Upper lobe of left lung (tissue), 6 donors: ENCODE measurements at regions not wholly inside any gene's neighbourhood (a gene's known extent, or its start where the extent isn't known, plus 50 kb on each side); places are given as distances from the start of the nearest gene placed in this dataset.

ENCODE experiments used
- ATAC-seq, 2 donors: fragments of 200-7000 bp; cut with Tn5 transposase; one replicate each; pipeline ENCODE4 v1.9.1; 2022; ENCODE audit warnings: mild to moderate bottlenecking in 2 of 2, moderate library complexity in 2 of 2; ENCODE audit not compliant: low FRiP score in 2 of 2
- DNase-seq, 2 donors: peaks; one replicate each; pipeline ENCODE4 v3.0.0-alpha.2; 2019 to 2020
- H3K27ac ChIP-seq, 4 donors: fragments of 200-600 bp; sonication (generic); one replicate each; pipeline ENCODE4 v1.5.1; 2016 to 2019
- H3K27me3 ChIP-seq, 4 donors: fragments of 200-600 bp; sonication (generic); one replicate each; pipeline ENCODE4 v1.5.1; 2017 to 2019
- H3K36me3 ChIP-seq, 4 donors: fragments of 200-600 bp; sonication (generic); one replicate each; pipeline ENCODE4 v1.5.1; 2016 to 2019
- H3K4me1 ChIP-seq, 4 donors: fragments of 200-600 bp; sonication (generic); one replicate each; pipeline ENCODE4 v1.5.1; 2018 to 2019
- H3K4me3 ChIP-seq, 4 donors: fragments of 200-600 bp; sonication (generic); one replicate each; pipeline ENCODE4 v1.5.1; 2017 to 2019; ENCODE audit warnings: mild to moderate bottlenecking in 2 of 4, moderate library complexity in 1 of 4
- H3K9me3 ChIP-seq, 4 donors: fragments of 200-600 bp; sonication (generic); one replicate each; pipeline ENCODE4 v1.5.1; 2018 to 2019
- CTCF ChIP-seq, 6 experiments: fragments of 450-650 bp in 4 of 6; fragments of 200-600 bp in 2 of 6; sonication (generic) in 2 of 6; IDR thresholded peaks; one replicate each; pipeline ENCODE4 v1.5.1; 2016 to 2019; ENCODE audit warnings: antibody characterized with exemption in 6 of 6
- EP300 ChIP-seq, 4 donors: sonication (generic); formaldehyde crosslinking; IDR thresholded peaks; one replicate each; pipeline ENCODE4 v1.5.1; 2017; ENCODE audit warnings: antibody characterized with exemption in 4 of 4, control low read depth in 2 of 4
- POLR2A ChIP-seq, 4 donors: fragments of 450-650 bp; IDR thresholded peaks; one replicate each; pipeline ENCODE4 v1.5.1; 2016 to 2017; ENCODE audit warnings: antibody characterized with exemption in 4 of 4, mild to moderate bottlenecking in 2 of 4
- POLR2AphosphoS5 ChIP-seq, 2 donors: sonication (generic); formaldehyde crosslinking; IDR thresholded peaks; one replicate each; pipeline ENCODE4 v1.5.1; 2017; ENCODE audit warnings: antibody characterized with exemption in 2 of 2
- WGBS, 2 donors: methylation state at CpG; one replicate each; pipeline ENCODE4 v1.1.5; 2017 to 2018; 5-methylcytosine and 5-hydroxymethylcytosine counted together
- donor health status: DM: no; HTN: no; CAD: no; lungs with moderate emphysema.
- donor health status: DM: no; HTN: yes; CAD: no; lungs with severe emphysema.

- Histone ChIP-seq H3K36me3 (no peaks in the 10 kb centered on the region), H3K27me3 (no peaks in the 10 kb centered on the region), H3K27ac (no peak overlapping the region), H3K9me3 (no peaks in the 10 kb centered on the region), H3K4me1 (no peaks in the 10 kb centered on the region), H3K4me3 (no peak overlapping the region)
- WGBS, 2 donors, result 59 to 63% methylated on average over 4 of the region's 4 CpGs
- ATAC-seq, result no peak
- no peak for DNase-seq
- TF ChIP-seq EP300 (IDR thresholded peaks at IDR 0.05) (no peak), POLR2AphosphoS5 (IDR thresholded peaks at IDR 0.05) (no peak), CTCF (IDR thresholded peaks at IDR 0.05) (no peak), POLR2A (IDR thresholded peaks at IDR 0.05) (no peak)
These were observed 196.2 kb upstream of the CNTN4 start for GRCh38 chr3:1902416-1902815.

GRCh38 chr3:1903111-1903510, 195.6 kb upstream of the CNTN4 start:
- DNase-seq, result no peak
- H3K36me3 ChIP-seq, result no peaks in the 10 kb centered on the region
- H3K27me3 ChIP-seq, result no peaks in the 10 kb centered on the region
- WGBS, 2 donors, result 51 to 66% methylated on average over 3 of the region's 3 CpGs
- no peaks in the 10 kb centered on the region for H3K9me3 ChIP-seq
- H3K4me1 ChIP-seq, result no peaks in the 10 kb centered on the region
- no peak overlapping the region for H3K27ac ChIP-seq
- no peak for TF ChIP-seq POLR2A (IDR thresholded peaks at IDR 0.05)
- no peak for TF ChIP-seq POLR2AphosphoS5 (IDR thresholded peaks at IDR 0.05)
- TF ChIP-seq CTCF (IDR thresholded peaks at IDR 0.05), result no peak
- TF ChIP-seq EP300 (IDR thresholded peaks at IDR 0.05), result no peak
- ATAC-seq, result no peak
- H3K4me3 ChIP-seq, result no peak overlapping the region

- 55 to 68% methylated on average over 2 of the region's 2 CpGs for WGBS, 2 donors
- H3K27me3 ChIP-seq, result no peaks in the 10 kb centered on the region
- no peak for ATAC-seq
- DNase-seq, result no peak
- TF ChIP-seq CTCF (IDR thresholded peaks at IDR 0.05) (no peak), POLR2AphosphoS5 (IDR thresholded peaks at IDR 0.05) (no peak), POLR2A (IDR thresholded peaks at IDR 0.05) (no peak), EP300 (IDR thresholded peaks at IDR 0.05) (no peak)
- H3K4me1 ChIP-seq, result no peaks in the 10 kb centered on the region
- H3K27ac ChIP-seq, result no peak overlapping the region
- no peak overlapping the region for H3K4me3 ChIP-seq
- no peaks in the 10 kb centered on the region for H3K36me3 ChIP-seq
- H3K9me3 ChIP-seq, result no peaks in the 10 kb centered on the region
These were observed 190.8 kb upstream of the CNTN4 start for GRCh38 chr3:1907911-1908310.

GRCh38 chr3:1908651-1909445, 189.8 kb upstream of the CNTN4 start:
- no peak overlapping the region for H3K27ac ChIP-seq
- WGBS, 2 donors, result 44 to 78% methylated on average over 2 of the region's 2 CpGs

More at GRCh38 chr3:1908651-1909445, 189.8 kb upstream of the CNTN4 start:
- TF ChIP-seq POLR2A (IDR thresholded peaks at IDR 0.05) (no peak), CTCF (IDR thresholded peaks at IDR 0.05) (no peak), EP300 (IDR thresholded peaks at IDR 0.05) (no peak), POLR2AphosphoS5 (IDR thresholded peaks at IDR 0.05) (no peak)
- H3K4me3 ChIP-seq, result no peak overlapping the region
- ATAC-seq, result no peak
- no peak for DNase-seq
- no peaks in the 10 kb centered on the region for H3K9me3 ChIP-seq
- H3K4me1 ChIP-seq, result no peaks in the 10 kb centered on the region
- no peaks in the 10 kb centered on the region for H3K27me3 ChIP-seq
- no peaks in the 10 kb centered on the region for H3K36me3 ChIP-seq
